K562 (cell line): ENCODE measurements at regions not wholly inside any gene's neighbourhood (a gene's known extent, or its start where the extent isn't known, plus 50 kb on each side); places are given as distances from the start of the nearest gene placed in this dataset.

Experiments
- ATAC-seq: fragments of 200-7000 bp; cut with Tn5 transposase; 3 replicates; pipeline ENCODE4 v1.9.1; 2020; ENCODE audit warnings: moderate library complexity
- BruUV-seq: library from RNA; stranded (reverse); fragments of 400-500 nt; replicated peaks from 2 replicates; lab custom pipeline; 2021; lab: Mats Ljungman, UMichigan
- CTCF ChIA-PET: fragments of 300-600 bp; formaldehyde crosslinking; extraction: SDS; loops from one replicate; lab custom pipeline; 2021; ENCODE audit warnings: low intra/inter-chr PET ratio; lab: Yijun Ruan, JAX
- POLR2A ChIA-PET: fragments of 300-600, 350-650 bp; sonication (Branson Sonifier 250); formaldehyde crosslinking; extraction: SDS; loops from one replicate; lab custom pipeline; 2021; ENCODE audit warnings: antibody characterized with exemption, inconsistent platforms; lab: Yijun Ruan, JAX
- DNase-seq, 4 experiments: peaks; one replicate each; pipeline versions ENCODE4 v3.0.0 to v3.0.0-alpha.2; 2011 to 2018; ENCODE audit warnings: low spot score in 3 of 4, mixed read lengths in 3 of 4; ENCODE audit errors: extremely low read depth in 1 of 4
- FAIRE-seq: peaks from 2 replicates; lab custom pipeline; 2011; peaks lifted over from hg19 to GRCh38; lab: Jason Lieb, UNC
- H2AFZ ChIP-seq: 2 replicates; pipeline ENCODE4 v1.6.0; 2011; ENCODE audit warnings: low read depth, low read length, control low read depth, inconsistent platforms
- H3K27ac ChIP-seq: fragments of 200-600 bp; 3 replicates; pipeline ENCODE4 v1.8.0; 2011; ENCODE audit warnings: low read depth, mild to moderate bottlenecking, control low read depth, inconsistent platforms, low read length, moderate library complexity, mixed read lengths; ENCODE audit errors: extremely low read depth
- H3K27me3 ChIP-seq, 2 experiments: fragments of 300-600 bp in 1 of 2; 2 replicates in 1 of 2; 3 replicates in 1 of 2; pipeline versions ENCODE4 v1.6.0 to v1.8.0; 2011; ENCODE audit warnings: inconsistent platforms in 2 of 2, low read length in 2 of 2, mild to moderate bottlenecking in 1 of 2, mixed read lengths in 1 of 2, moderate library complexity in 1 of 2; ENCODE audit not compliant: control insufficient read depth in 2 of 2, insufficient read depth in 2 of 2
- H3K36me3 ChIP-seq: fragments of 300-600 bp; 3 replicates; pipeline ENCODE4 v1.8.0; 2011; ENCODE audit warnings: mild to moderate bottlenecking, low read length, inconsistent platforms; ENCODE audit not compliant: control insufficient read depth, insufficient read depth
- H3K4me1 ChIP-seq, 2 experiments: fragments of 200-600 bp in 1 of 2; replicated peaks in 1 of 2; 2 replicates in 1 of 2; 3 replicates in 1 of 2; pipeline versions ENCODE4 v1.5.1 to v1.8.0; 2011; ENCODE audit warnings: inconsistent platforms in 2 of 2, low read length in 2 of 2, mild to moderate bottlenecking in 1 of 2, mixed read lengths in 1 of 2, moderate library complexity in 1 of 2; ENCODE audit not compliant: control insufficient read depth in 2 of 2, insufficient read depth in 2 of 2
- H3K4me2 ChIP-seq: 2 replicates; pipeline ENCODE4 v1.6.1; 2011; ENCODE audit warnings: low read length, control low read depth, inconsistent platforms, mixed read lengths; ENCODE audit not compliant: insufficient read depth
- H3K4me3 ChIP-seq: fragments of 200-600 bp; sonication (generic), shearing (Covaris generic); 2 replicates; pipeline ENCODE4 v1.5.1; 2016; ENCODE audit warnings: control low read depth, inconsistent platforms
- H3K79me2 ChIP-seq: fragments of 200-600 bp; 3 replicates; pipeline ENCODE4 v1.8.0; 2011; ENCODE audit warnings: low read length, inconsistent platforms; ENCODE audit not compliant: control insufficient read depth, insufficient read depth
- H3K9ac ChIP-seq, 2 experiments: 2 replicates each; pipeline versions ENCODE4 v1.6.0 to v1.6.1; 2011; ENCODE audit warnings: low read depth in 2 of 2, low read length in 2 of 2, control low read depth in 1 of 2, inconsistent platforms in 1 of 2, mild to moderate bottlenecking in 1 of 2, mixed read lengths in 1 of 2; ENCODE audit not compliant: insufficient read depth in 1 of 2
- H3K9me1 ChIP-seq: one replicate; pipeline ENCODE4 v1.6.0; 2011; ENCODE audit warnings: inconsistent platforms, mild to moderate bottlenecking, low read length, moderate library complexity; ENCODE audit not compliant: control insufficient read depth, insufficient read depth
- H3K9me3 ChIP-seq: replicated peaks from 2 replicates; pipeline ENCODE4 v1.5.1; 2011; ENCODE audit warnings: low read depth, low read length, inconsistent platforms; ENCODE audit not compliant: control insufficient read depth, insufficient read depth
- H4K20me1 ChIP-seq: replicated peaks from 2 replicates; pipeline ENCODE4 v1.6.1; 2011; ENCODE audit warnings: low read length, inconsistent platforms, mixed read lengths; ENCODE audit not compliant: control insufficient read depth, insufficient read depth
- AFF1 ChIP-seq, 2 experiments: fragments of 450-650 bp; IDR thresholded peaks; 2 replicates each; pipeline ENCODE4 v1.6.1; 2018; ENCODE audit warnings: mild to moderate bottlenecking in 2 of 2, low read depth in 1 of 2; ENCODE audit not compliant: partially characterized antibody in 2 of 2
- CTCF ChIP-seq, 3 experiments: IDR thresholded peaks in 2 of 3; conservative IDR thresholded peaks in 1 of 3; 2 replicates each; pipeline ENCODE4 v1.5.1; 2011 to 2012; ENCODE audit warnings: low read length in 3 of 3, mild to moderate bottlenecking in 3 of 3, control low read depth in 2 of 3, improper control_type of control experiment in 1 of 3, inconsistent platforms in 1 of 3, low read depth in 1 of 3, mixed read lengths in 1 of 3, moderate library complexity in 1 of 3; ENCODE audit not compliant: insufficient read depth in 2 of 3
- GABPB1 ChIP-seq: sonication (generic); formaldehyde crosslinking; IDR thresholded peaks from 2 replicates; pipeline ENCODE4 v1.8.0; 2022; ENCODE audit warnings: mild to moderate bottlenecking, missing genetic modification reagents
- ZFP36 ChIP-seq: fragments of 150-350 bp; IDR thresholded peaks from 2 replicates; pipeline ENCODE4 v1.6.1; 2018; ENCODE audit warnings: low read length, low read depth; ENCODE audit not compliant: partially characterized antibody
- ZNF197 ChIP-seq: fragments of 200-800 bp; sonication (Bioruptor generic); IDR thresholded peaks from 2 replicates; pipeline ENCODE4 v1.6.1; 2016; ENCODE audit warnings: low read depth, missing genetic modification characterization, missing compliant biosample characterization
- ZNF408 ChIP-seq: fragments of 250-450 bp; sonication (Bioruptor Pico); IDR thresholded peaks from 2 replicates; pipeline ENCODE4 v1.4.0; 2020; ENCODE audit warnings: low read depth, mild to moderate bottlenecking, moderate library complexity
- ZNF512 ChIP-seq: IDR thresholded peaks from 2 replicates; pipeline ENCODE4 v1.6.1; 2016; ENCODE audit warnings: missing genetic modification characterization, missing compliant biosample characterization
- WGBS: fragments of 100-300 bp; shearing (Covaris generic); methylation state at CpG from one replicate; pipeline ENCODE4 v1.1.6; 2016; ENCODE audit warnings: low coverage, mixed read lengths; ENCODE audit not compliant: insufficient coverage; ENCODE audit errors: missing lambda C conversion rate; 5-methylcytosine and 5-hydroxymethylcytosine counted together
- in situ Hi-C: fragments of 300-500 bp; cut with MboI; formaldehyde crosslinking; loops from 4 replicates; pipeline ENCODE4 v1.15.0; 2018; ENCODE audit warnings: inconsistent platforms, mixed read lengths
- intact Hi-C: fragments of 100-400 bp; cut with micrococcal nuclease; formaldehyde crosslinking; loops from 2 replicates; pipeline ENCODE4 v1.14.2; 2022
- TF ChIP-seq, protein P1 (sequence below): sonication (generic); formaldehyde crosslinking; IDR thresholded peaks from 2 replicates; pipeline ENCODE4 v1.8.0; 2022; ENCODE audit warnings: missing genetic modification reagents, mild to moderate bottlenecking, borderline replicate concordance

DNA sequence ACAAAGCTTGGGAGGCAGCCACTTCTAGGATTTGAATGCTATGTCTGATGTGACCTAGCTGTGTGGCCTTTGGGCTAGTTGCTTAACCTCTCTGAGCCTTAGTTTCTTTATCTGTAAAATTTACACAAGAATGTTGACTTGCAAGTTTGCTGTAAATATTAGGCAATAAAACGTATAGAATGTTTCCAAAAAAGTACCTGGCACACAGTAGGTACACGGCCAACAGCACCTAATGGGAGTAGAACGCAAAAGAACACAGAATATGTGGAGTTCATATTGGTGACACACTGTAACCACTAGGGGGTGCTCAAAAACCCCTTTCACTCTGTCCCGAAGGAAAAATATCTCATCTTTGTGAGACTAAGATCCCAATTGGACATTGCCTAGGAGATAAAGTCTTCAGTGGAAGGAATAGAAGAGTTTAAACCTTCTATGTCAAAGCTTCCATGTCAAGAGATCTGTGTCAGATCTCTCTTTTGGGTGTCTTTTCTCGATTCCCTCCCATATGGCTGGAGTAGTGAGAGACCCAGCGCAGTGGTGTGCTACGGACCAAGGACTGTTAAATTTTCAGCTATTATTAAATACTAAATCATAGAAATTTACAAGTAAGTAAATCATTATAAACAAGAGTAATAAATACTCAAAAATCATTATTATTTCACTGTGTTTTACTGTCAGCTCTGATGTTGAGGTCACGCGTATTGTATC is 145.4 kb upstream of the RAD23B start:
- BruUV-seq: no TSS peak
- Histone ChIP-seq H3K36me3 (no peaks in the 10 kb centered on the region), H3K79me2 (no peaks in the 10 kb centered on the region), H3K27me3 (peaks cover 0 to 14% of the 10 kb centered on the region in 2 experiments; a peak in 3 of 5 replicates), H3K4me1 (no peaks in the 10 kb centered on the region), H4K20me1 (no peaks in the 10 kb centered on the region), H3K27ac (no peak overlapping the region), H2AFZ (no peak overlapping the region), H3K9me3 (no peaks in the 10 kb centered on the region), H3K9me1 (no peaks in the 10 kb centered on the region), H3K4me3 (no peak overlapping the region), H3K9ac (no peak overlapping the region), H3K4me2 (no peak overlapping the region)
- intact Hi-C loops: loop anchor here (1.0 to 10.0 kb wide), 2 partner anchors 35 to 207 kb away; no protein-coding TSS in a partner anchor
- DNase-seq (peak; percentile 37 to 72 (median 60)), ATAC-seq (peak; percentile 89), FAIRE-seq (peak; percentile 62)
- WGBS: 45% methylated on average over 9 of the region's 9 CpGs
- CTCF ChIA-PET: interaction anchor here (1.2 kb wide), 1 partner anchor 35 kb away, joined by 5 read pairs; no protein-coding TSS in a partner anchor
- POLR2A ChIA-PET: no interaction called here
- in situ Hi-C loops: no loop called here
- TF ChIP-seq ZNF197 (CRISPR knock-in tag) (no peak), ZNF408 (no peak), GABPB1 (CRISPR knock-in tag) (no peak), ZFP36 (peak; percentile 89), CTCF (IDR thresholded peaks at IDR 0.05 in 2 of 3, conservative IDR thresholded peaks at IDR 0.05 in 1 of 3; ENCODE audit: insufficient read depth in 2 of 3, low read depth in 1 of 3, low read length in 3 of 3) (peak; percentile 49 to 71 (median 70); a peak in 5 of 6 replicates), AFF1 (IDR thresholded peaks at IDR 0.05; ENCODE audit: low read depth in 1 of 2, partially characterized antibody in 2 of 2) (no peak), ZNF512 (tag) (no peak)
- TF ChIP-seq, protein P1, sequence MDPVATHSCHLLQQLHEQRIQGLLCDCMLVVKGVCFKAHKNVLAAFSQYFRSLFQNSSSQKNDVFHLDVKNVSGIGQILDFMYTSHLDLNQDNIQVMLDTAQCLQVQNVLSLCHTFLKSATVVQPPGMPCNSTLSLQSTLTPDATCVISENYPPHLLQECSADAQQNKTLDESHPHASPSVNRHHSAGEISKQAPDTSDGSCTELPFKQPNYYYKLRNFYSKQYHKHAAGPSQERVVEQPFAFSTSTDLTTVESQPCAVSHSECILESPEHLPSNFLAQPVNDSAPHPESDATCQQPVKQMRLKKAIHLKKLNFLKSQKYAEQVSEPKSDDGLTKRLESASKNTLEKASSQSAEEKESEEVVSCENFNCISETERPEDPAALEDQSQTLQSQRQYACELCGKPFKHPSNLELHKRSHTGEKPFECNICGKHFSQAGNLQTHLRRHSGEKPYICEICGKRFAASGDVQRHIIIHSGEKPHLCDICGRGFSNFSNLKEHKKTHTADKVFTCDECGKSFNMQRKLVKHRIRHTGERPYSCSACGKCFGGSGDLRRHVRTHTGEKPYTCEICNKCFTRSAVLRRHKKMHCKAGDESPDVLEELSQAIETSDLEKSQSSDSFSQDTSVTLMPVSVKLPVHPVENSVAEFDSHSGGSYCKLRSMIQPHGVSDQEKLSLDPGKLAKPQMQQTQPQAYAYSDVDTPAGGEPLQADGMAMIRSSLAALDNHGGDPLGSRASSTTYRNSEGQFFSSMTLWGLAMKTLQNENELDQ (CRISPR knock-in tag): no peak
